Panc1 (cell line): ENCODE measurements at regions not wholly inside any gene's neighbourhood (a gene's known extent, or its start where the extent isn't known, plus 50 kb on each side); places are given as distances from the start of the nearest gene placed in this dataset.

Experiments
- ATAC-seq: fragments of 200-7000 bp; cut with Tn5 transposase; 2 replicates; pipeline ENCODE4 v1.9.1; 2020; ENCODE audit warnings: mild to moderate bottlenecking, moderate library complexity
- BruUV-seq: library from RNA; stranded (reverse); fragments of 400-500 nt; replicated peaks from 2 replicates; lab custom pipeline; 2021; lab: Mats Ljungman, UMichigan
- CTCF ChIA-PET: fragments of 300-600 bp; sonication (Branson Sonifier 250); formaldehyde crosslinking; loops from one replicate; lab custom pipeline; 2022; ENCODE audit warnings: antibody characterized with exemption; lab: Charles Lee
- POLR2A ChIA-PET: fragments of 300-600 bp; sonication (Branson Sonifier 250); formaldehyde crosslinking; loops from one replicate; lab custom pipeline; 2022; ENCODE audit warnings: antibody characterized with exemption; lab: Charles Lee
- DNase-seq: peaks from one replicate; pipeline ENCODE4 v3.0.0-alpha.2; 2010; ENCODE audit warnings: low read depth, low spot score
- H3K27ac ChIP-seq: 2 replicates; pipeline ENCODE4 v1.5.1; 2011; ENCODE audit warnings: mild to moderate bottlenecking, low read length, inconsistent platforms
- H3K27me3 ChIP-seq: fragments of 200-500 bp; sonication (Bioruptor generic); 2 replicates; pipeline ENCODE4 v1.6.0; 2014; ENCODE audit warnings: low read length, inconsistent platforms; ENCODE audit not compliant: control insufficient read depth, insufficient read depth
- H3K36me3 ChIP-seq: fragments of 200-500 bp; sonication (Bioruptor generic); 2 replicates; pipeline ENCODE4 v1.5.1; 2014; ENCODE audit warnings: inconsistent platforms, mild to moderate bottlenecking, low read length, moderate library complexity; ENCODE audit not compliant: control insufficient read depth, insufficient read depth
- H3K4me1 ChIP-seq: 2 replicates; pipeline ENCODE4 v1.5.1; 2011; ENCODE audit warnings: inconsistent platforms, mild to moderate bottlenecking, low read length, moderate library complexity; ENCODE audit not compliant: control insufficient read depth, insufficient read depth
- H3K4me3 ChIP-seq, 2 experiments: 2 replicates each; pipeline ENCODE4 v1.5.1; 2011 to 2012; ENCODE audit warnings: low read depth in 2 of 2, low read length in 2 of 2, mild to moderate bottlenecking in 2 of 2, inconsistent platforms in 1 of 2, moderate library complexity in 1 of 2
- H3K9me3 ChIP-seq: fragments of 200-500 bp; sonication (Bioruptor generic); 2 replicates; pipeline ENCODE4 v1.5.1; 2014; ENCODE audit warnings: low read depth, mild to moderate bottlenecking, inconsistent platforms, low read length, moderate library complexity; ENCODE audit not compliant: control insufficient read depth, insufficient read depth
- CTCF ChIP-seq: fragments of 450-650 bp; IDR thresholded peaks from 2 replicates; pipeline ENCODE4 v1.5.1; 2017; ENCODE audit warnings: mild to moderate bottlenecking
- POLR2AphosphoS5 ChIP-seq: IDR thresholded peaks from 2 replicates; pipeline ENCODE4 v1.6.1; 2012; ENCODE audit warnings: mild to moderate bottlenecking, low read depth, low read length, moderate library complexity
- REST ChIP-seq, 2 experiments: IDR thresholded peaks; 2 replicates each; pipeline ENCODE4 v1.6.1; 2011 to 2012; ENCODE audit warnings: low read depth in 2 of 2, control low read depth in 1 of 2, low read length in 1 of 2, mild to moderate bottlenecking in 1 of 2, moderate library complexity in 1 of 2; ENCODE audit not compliant: insufficient read depth in 1 of 2
- SIN3A ChIP-seq: IDR thresholded peaks from 2 replicates; pipeline ENCODE4 v1.6.1; 2012; ENCODE audit warnings: low read depth, mild to moderate bottlenecking, low read length, moderate library complexity, borderline replicate concordance; ENCODE audit not compliant: insufficient read depth
- TCF7L2 ChIP-seq: IDR thresholded peaks from 2 replicates; pipeline ENCODE4 v1.6.1; 2011; ENCODE audit warnings: mild to moderate bottlenecking, low read depth, low read length, inconsistent platforms
- in situ Hi-C: cut with HindIII; loops from 2 replicates; pipeline ENCODE4 v1.10.0; 2016; ENCODE audit warnings: low sequenced_read_pairs, low pct_unique_long_range_greater_than_20kb
- intact Hi-C: fragments of 100-400 bp; cut with micrococcal nuclease; formaldehyde crosslinking; loops from one replicate; pipeline ENCODE4 v1.10.0; 2022; ENCODE audit not compliant: unreplicated experiment

GRCh38 chr7:131869986-131870385 lies 313.6 kb upstream of the PODXL start:
- ChIA-PET POLR2A (no interaction called here), CTCF (no interaction called here)
- Histone ChIP-seq H3K9me3 (no peaks in the 10 kb centered on the region), H3K4me1 (no peaks in the 10 kb centered on the region), H3K27me3 (peaks cover 2% of the 10 kb centered on the region; the same call in 1 of the 2 replicates), H3K27ac (no peak overlapping the region), H3K4me3 (no peak overlapping the region), H3K36me3 (no peaks in the 10 kb centered on the region)
- DNase-seq (no peak), ATAC-seq (no peak)
- no TSS peak for BruUV-seq
- no peak for TF ChIP-seq CTCF
- no peak for TF ChIP-seq POLR2AphosphoS5
- no peak for TF ChIP-seq TCF7L2
- TF ChIP-seq REST (IDR thresholded peaks at IDR 0.05; ENCODE audit: insufficient read depth in 1 of 2, low read depth in 2 of 2, low read length in 1 of 2) = no peak
- TF ChIP-seq SIN3A = no peak
- in situ Hi-C loops (no loop called here), intact Hi-C loops (no loop called here)

GRCh38 chr7:131869169-131869844 lies 312.9 kb upstream of the PODXL start:
- no peaks in the 10 kb centered on the region for H3K36me3 ChIP-seq
- no peaks in the 10 kb centered on the region for H3K9me3 ChIP-seq
- no peak for DNase-seq
- CTCF ChIA-PET = interaction anchor here (1.8 kb wide), 1 partner anchor 10 kb away, joined by 6 read pairs; no protein-coding TSS in a partner anchor
- H3K27ac ChIP-seq = no peak overlapping the region
- in situ Hi-C loops = no loop called here
- ATAC-seq = no peak
- BruUV-seq = no TSS peak
- POLR2A ChIA-PET = interaction anchor here (0.6 kb wide), 1 partner anchor 1473 kb away, joined by 6 read pairs; no protein-coding TSS in a partner anchor
- H3K27me3 ChIP-seq = peaks cover 2% of the 10 kb centered on the region; the same call in 1 of the 2 replicates
- H3K4me3 ChIP-seq = no peak overlapping the region
- no peaks in the 10 kb centered on the region for H3K4me1 ChIP-seq
- intact Hi-C loops = no loop called here
- TF ChIP-seq REST (IDR thresholded peaks at IDR 0.05; ENCODE audit: insufficient read depth in 1 of 2, low read depth in 2 of 2, low read length in 1 of 2) (no peak), CTCF (no peak)
